K562 (cell line): ENCODE measurements at regions not wholly inside any gene's neighbourhood (a gene's known extent, or its start where the extent isn't known, plus 50 kb on each side); places are given as distances from the start of the nearest gene placed in this dataset.

Experiments used
- ATAC-seq: fragments of 200-7000 bp; cut with Tn5 transposase; 3 replicates; pipeline ENCODE4 v1.9.1; 2020; ENCODE audit warnings: moderate library complexity
- BruUV-seq: library from RNA; stranded (reverse); fragments of 400-500 nt; replicated peaks from 2 replicates; lab custom pipeline; 2021; lab: Mats Ljungman, UMichigan
- CTCF ChIA-PET: fragments of 300-600 bp; formaldehyde crosslinking; extraction: SDS; loops from one replicate; lab custom pipeline; 2021; ENCODE audit warnings: low intra/inter-chr PET ratio; lab: Yijun Ruan, JAX
- POLR2A ChIA-PET: fragments of 300-600, 350-650 bp; sonication (Branson Sonifier 250); formaldehyde crosslinking; extraction: SDS; loops from one replicate; lab custom pipeline; 2021; ENCODE audit warnings: antibody characterized with exemption, inconsistent platforms; lab: Yijun Ruan, JAX
- DNase-seq, 4 experiments: peaks; one replicate each; pipeline versions ENCODE4 v3.0.0 to v3.0.0-alpha.2; 2011 to 2018; ENCODE audit warnings: low spot score in 3 of 4, mixed read lengths in 3 of 4; ENCODE audit errors: extremely low read depth in 1 of 4
- FAIRE-seq: peaks from 2 replicates; lab custom pipeline; 2011; peaks lifted over from hg19 to GRCh38; lab: Jason Lieb, UNC
- H2AFZ ChIP-seq: 2 replicates; pipeline ENCODE4 v1.6.0; 2011; ENCODE audit warnings: low read depth, low read length, control low read depth, inconsistent platforms
- H3K27ac ChIP-seq: fragments of 200-600 bp; 3 replicates; pipeline ENCODE4 v1.8.0; 2011; ENCODE audit warnings: low read depth, mild to moderate bottlenecking, control low read depth, inconsistent platforms, low read length, moderate library complexity, mixed read lengths; ENCODE audit errors: extremely low read depth
- H3K27me3 ChIP-seq, 2 experiments: fragments of 300-600 bp in 1 of 2; 2 replicates in 1 of 2; 3 replicates in 1 of 2; pipeline versions ENCODE4 v1.6.0 to v1.8.0; 2011; ENCODE audit warnings: inconsistent platforms in 2 of 2, low read length in 2 of 2, mild to moderate bottlenecking in 1 of 2, mixed read lengths in 1 of 2, moderate library complexity in 1 of 2; ENCODE audit not compliant: control insufficient read depth in 2 of 2, insufficient read depth in 2 of 2
- H3K36me3 ChIP-seq: fragments of 300-600 bp; 3 replicates; pipeline ENCODE4 v1.8.0; 2011; ENCODE audit warnings: mild to moderate bottlenecking, low read length, inconsistent platforms; ENCODE audit not compliant: control insufficient read depth, insufficient read depth
- H3K4me1 ChIP-seq, 2 experiments: fragments of 200-600 bp in 1 of 2; replicated peaks in 1 of 2; 2 replicates in 1 of 2; 3 replicates in 1 of 2; pipeline versions ENCODE4 v1.5.1 to v1.8.0; 2011; ENCODE audit warnings: inconsistent platforms in 2 of 2, low read length in 2 of 2, mild to moderate bottlenecking in 1 of 2, mixed read lengths in 1 of 2, moderate library complexity in 1 of 2; ENCODE audit not compliant: control insufficient read depth in 2 of 2, insufficient read depth in 2 of 2
- H3K4me2 ChIP-seq: 2 replicates; pipeline ENCODE4 v1.6.1; 2011; ENCODE audit warnings: low read length, control low read depth, inconsistent platforms, mixed read lengths; ENCODE audit not compliant: insufficient read depth
- H3K4me3 ChIP-seq: fragments of 200-600 bp; sonication (generic), shearing (Covaris generic); 2 replicates; pipeline ENCODE4 v1.5.1; 2016; ENCODE audit warnings: control low read depth, inconsistent platforms
- H3K79me2 ChIP-seq: fragments of 200-600 bp; 3 replicates; pipeline ENCODE4 v1.8.0; 2011; ENCODE audit warnings: low read length, inconsistent platforms; ENCODE audit not compliant: control insufficient read depth, insufficient read depth
- H3K9ac ChIP-seq, 2 experiments: 2 replicates each; pipeline versions ENCODE4 v1.6.0 to v1.6.1; 2011; ENCODE audit warnings: low read depth in 2 of 2, low read length in 2 of 2, control low read depth in 1 of 2, inconsistent platforms in 1 of 2, mild to moderate bottlenecking in 1 of 2, mixed read lengths in 1 of 2; ENCODE audit not compliant: insufficient read depth in 1 of 2
- H3K9me1 ChIP-seq: one replicate; pipeline ENCODE4 v1.6.0; 2011; ENCODE audit warnings: inconsistent platforms, mild to moderate bottlenecking, low read length, moderate library complexity; ENCODE audit not compliant: control insufficient read depth, insufficient read depth
- H3K9me3 ChIP-seq: replicated peaks from 2 replicates; pipeline ENCODE4 v1.5.1; 2011; ENCODE audit warnings: low read depth, low read length, inconsistent platforms; ENCODE audit not compliant: control insufficient read depth, insufficient read depth
- H4K20me1 ChIP-seq: replicated peaks from 2 replicates; pipeline ENCODE4 v1.6.1; 2011; ENCODE audit warnings: low read length, inconsistent platforms, mixed read lengths; ENCODE audit not compliant: control insufficient read depth, insufficient read depth
- BCL6 ChIP-seq: fragments of 250-450 bp; sonication (Bioruptor Pico); IDR thresholded peaks from 2 replicates; pipeline ENCODE4 v1.4.0; 2020
- CREM ChIP-seq: IDR thresholded peaks from 2 replicates; pipeline ENCODE4 v1.6.1; 2014; ENCODE audit warnings: antibody characterized with exemption, low read depth
- ELF2 ChIP-seq: fragments of 250-450 bp; sonication (Bioruptor Pico); IDR thresholded peaks from 2 replicates; pipeline ENCODE4 v1.5.0; 2021; ENCODE audit warnings: mild to moderate bottlenecking
- HDAC2 ChIP-seq: fragments of 450-650 bp; IDR thresholded peaks from 2 replicates; pipeline ENCODE4 v1.6.1; 2016; ENCODE audit warnings: mild to moderate bottlenecking
- MTA3 ChIP-seq: fragments of 450-650 bp; formaldehyde crosslinking; IDR thresholded peaks from 2 replicates; pipeline ENCODE4 v1.6.1; 2017; ENCODE audit warnings: mild to moderate bottlenecking, borderline replicate concordance
- RBM17 ChIP-seq: fragments of 200-400 bp; formaldehyde crosslinking; IDR thresholded peaks from 2 replicates; pipeline ENCODE4 v1.6.1; 2017; ENCODE audit warnings: low read depth, mild to moderate bottlenecking, low read length, borderline replicate concordance
- SRSF1 ChIP-seq: fragments of 200-400 bp; formaldehyde crosslinking; IDR thresholded peaks from 2 replicates; pipeline ENCODE4 v1.6.1; 2017; ENCODE audit warnings: mild to moderate bottlenecking, low read depth, low read length, moderate library complexity
- TCF3 ChIP-seq: sonication (generic); formaldehyde crosslinking; IDR thresholded peaks from 2 replicates; pipeline ENCODE4 v1.4.0; 2020; ENCODE audit warnings: mild to moderate bottlenecking, missing genetic modification reagents
- ZNF146 ChIP-seq: IDR thresholded peaks from one replicate; pipeline ENCODE4 v1.6.1; 2018; ENCODE audit warnings: missing compliant biosample characterization; ENCODE audit not compliant: unreplicated experiment
- WGBS: fragments of 100-300 bp; shearing (Covaris generic); methylation state at CpG from one replicate; pipeline ENCODE4 v1.1.6; 2016; ENCODE audit warnings: low coverage, mixed read lengths; ENCODE audit not compliant: insufficient coverage; ENCODE audit errors: missing lambda C conversion rate; 5-methylcytosine and 5-hydroxymethylcytosine counted together
- in situ Hi-C: fragments of 300-500 bp; cut with MboI; formaldehyde crosslinking; loops from 4 replicates; pipeline ENCODE4 v1.15.0; 2018; ENCODE audit warnings: inconsistent platforms, mixed read lengths
- intact Hi-C: fragments of 100-400 bp; cut with micrococcal nuclease; formaldehyde crosslinking; loops from 2 replicates; pipeline ENCODE4 v1.14.2; 2022
- TF ChIP-seq, protein P1 (sequence below): sonication (generic); formaldehyde crosslinking; IDR thresholded peaks from 2 replicates; pipeline ENCODE4 v1.8.0; 2022; ENCODE audit warnings: missing genetic modification reagents, mild to moderate bottlenecking, moderate library complexity, borderline replicate concordance
- TF ChIP-seq, protein P2 (sequence below): fragments of 250-450 bp; sonication (Bioruptor Pico); IDR thresholded peaks from 2 replicates; pipeline ENCODE4 v1.5.0; 2022; ENCODE audit warnings: mild to moderate bottlenecking

DNA sequence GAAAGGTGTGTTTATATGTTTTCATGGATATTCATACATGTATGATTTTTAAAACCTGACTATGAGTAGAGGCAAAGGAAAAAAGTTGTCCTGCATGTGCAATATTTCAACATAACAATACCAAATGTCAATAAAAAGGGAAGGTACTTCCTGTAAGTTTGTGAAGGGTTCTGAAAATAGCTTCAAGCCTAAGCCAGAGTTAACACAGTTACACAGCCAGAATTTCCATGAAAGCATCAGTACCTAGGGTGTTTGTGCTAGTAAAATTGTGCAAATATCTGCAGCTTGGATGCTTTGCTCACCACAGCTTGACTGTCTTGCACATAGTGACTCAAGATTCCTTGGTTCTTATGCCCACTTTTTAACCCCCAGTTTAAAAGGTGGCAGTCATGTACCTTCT, 193.1 kb upstream of the FAR2 start:
- Histone ChIP-seq H3K27ac (no peak overlapping the region), H2AFZ (no peak overlapping the region), H3K79me2 (no peaks in the 10 kb centered on the region), H3K27me3 (no peaks in the 10 kb centered on the region), H3K4me3 (no peak overlapping the region), H3K9me1 (no peaks in the 10 kb centered on the region), H3K4me1 (no peaks in the 10 kb centered on the region), H3K4me2 (no peak overlapping the region), H3K9ac (no peak overlapping the region), H4K20me1 (no peaks in the 10 kb centered on the region), H3K36me3 (no peaks in the 10 kb centered on the region), H3K9me3 (no peaks in the 10 kb centered on the region)
- POLR2A ChIA-PET, result no interaction called here
- FAIRE-seq (no peak), ATAC-seq (no peak), DNase-seq (no peak)
- in situ Hi-C loops, result no loop called here
- intact Hi-C loops, result no loop called here
- CTCF ChIA-PET, result no interaction called here
- no peak for TF ChIP-seq CREM
- no peak for TF ChIP-seq ELF2 (CRISPR knock-in tag)
- BruUV-seq, result no TSS peak

DNA sequence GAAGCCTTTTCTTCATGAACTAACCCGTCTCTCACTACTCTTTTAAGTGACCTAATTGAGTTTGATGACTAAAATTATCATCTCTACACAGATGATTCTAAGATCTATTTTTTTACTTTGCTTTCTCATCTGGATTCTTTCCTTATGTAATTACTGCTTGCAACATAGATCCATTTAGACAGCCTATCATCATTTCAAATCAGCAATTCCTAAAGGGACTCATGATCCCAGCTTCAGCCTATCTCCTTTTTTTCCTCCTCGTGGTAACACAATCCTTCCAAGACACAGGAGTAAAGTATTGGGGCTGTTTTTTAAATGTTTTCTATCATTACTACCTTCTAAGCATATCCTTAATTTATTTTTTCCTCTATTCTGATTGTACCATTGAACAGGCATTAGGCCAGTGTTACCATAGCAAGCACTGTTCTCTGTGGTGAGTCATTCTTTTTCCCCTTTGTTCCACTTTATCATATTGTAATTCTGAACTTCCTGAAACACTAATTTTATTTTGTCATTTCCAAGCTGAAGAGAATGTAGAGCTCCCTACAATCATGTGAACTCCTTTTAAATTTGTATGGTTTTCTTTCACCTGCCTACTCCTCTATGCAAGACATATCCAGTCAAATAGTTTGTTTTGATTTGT, 190.4 kb upstream of the FAR2 start:
- no peak overlapping the region for H2AFZ ChIP-seq
- FAIRE-seq (no peak), ATAC-seq (no peak), DNase-seq (no peak)
- no peaks in the 10 kb centered on the region for H3K36me3 ChIP-seq
- ChIA-PET POLR2A (no interaction called here), CTCF (no interaction called here)
- no peaks in the 10 kb centered on the region for H3K79me2 ChIP-seq
- no TSS peak for BruUV-seq
- intact Hi-C loops, result no loop called here
- H3K4me3 ChIP-seq, result no peak overlapping the region
- H4K20me1 ChIP-seq, result no peaks in the 10 kb centered on the region
- H3K27me3 ChIP-seq, result no peaks in the 10 kb centered on the region
- in situ Hi-C loops, result no loop called here
- H3K4me2 ChIP-seq, result no peak overlapping the region
- no peak overlapping the region for H3K9ac ChIP-seq
- no peak for TF ChIP-seq MTA3
- TF ChIP-seq TCF3 (CRISPR knock-in tag), result no peak
- no peak for TF ChIP-seq RBM17
- no peak for TF ChIP-seq BCL6 (CRISPR knock-in tag)
- TF ChIP-seq, protein P1, sequence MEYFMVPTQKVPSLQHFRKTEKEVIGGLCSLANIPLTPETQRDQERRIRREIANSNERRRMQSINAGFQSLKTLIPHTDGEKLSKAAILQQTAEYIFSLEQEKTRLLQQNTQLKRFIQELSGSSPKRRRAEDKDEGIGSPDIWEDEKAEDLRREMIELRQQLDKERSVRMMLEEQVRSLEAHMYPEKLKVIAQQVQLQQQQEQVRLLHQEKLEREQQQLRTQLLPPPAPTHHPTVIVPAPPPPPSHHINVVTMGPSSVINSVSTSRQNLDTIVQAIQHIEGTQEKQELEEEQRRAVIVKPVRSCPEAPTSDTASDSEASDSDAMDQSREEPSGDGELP (CRISPR knock-in tag), result no peak
- TF ChIP-seq, protein P2, sequence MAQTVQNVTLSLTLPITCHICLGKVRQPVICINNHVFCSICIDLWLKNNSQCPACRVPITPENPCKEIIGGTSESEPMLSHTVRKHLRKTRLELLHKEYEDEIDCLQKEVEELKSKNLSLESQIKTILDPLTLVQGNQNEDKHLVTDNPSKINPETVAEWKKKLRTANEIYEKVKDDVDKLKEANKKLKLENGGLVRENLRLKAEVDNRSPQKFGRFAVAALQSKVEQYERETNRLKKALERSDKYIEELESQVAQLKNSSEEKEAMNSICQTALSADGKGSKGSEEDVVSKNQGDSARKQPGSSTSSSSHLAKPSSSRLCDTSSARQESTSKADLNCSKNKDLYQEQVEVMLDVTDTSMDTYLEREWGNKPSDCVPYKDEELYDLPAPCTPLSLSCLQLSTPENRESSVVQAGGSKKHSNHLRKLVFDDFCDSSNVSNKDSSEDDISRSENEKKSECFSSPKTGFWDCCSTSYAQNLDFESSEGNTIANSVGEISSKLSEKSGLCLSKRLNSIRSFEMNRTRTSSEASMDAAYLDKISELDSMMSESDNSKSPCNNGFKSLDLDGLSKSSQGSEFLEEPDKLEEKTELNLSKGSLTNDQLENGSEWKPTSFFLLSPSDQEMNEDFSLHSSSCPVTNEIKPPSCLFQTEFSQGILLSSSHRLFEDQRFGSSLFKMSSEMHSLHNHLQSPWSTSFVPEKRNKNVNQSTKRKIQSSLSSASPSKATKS, result no peak
- TF ChIP-seq ZNF146 (CRISPR knock-in tag), result no peak
- no peak for TF ChIP-seq HDAC2
- TF ChIP-seq SRSF1, result no peak
- no peaks in the 10 kb centered on the region for H3K9me1 ChIP-seq
- no peaks in the 10 kb centered on the region for H3K4me1 ChIP-seq
- 0% methylated on average over 2 of the region's 2 CpGs for WGBS
- H3K27ac ChIP-seq, result no peak overlapping the region
- no peaks in the 10 kb centered on the region for H3K9me3 ChIP-seq
